Fibroblast of lung (primary cell): ENCODE measurements at regions not wholly inside any gene's neighbourhood (a gene's known extent, or its start where the extent isn't known, plus 50 kb on each side); places are given as distances from the start of the nearest gene placed in this dataset.

Source experiments
- DNase-seq, 2 donors: peaks; one replicate each; pipeline versions ENCODE4 v3.0.0 to v3.0.0-alpha.2; 2010; ENCODE audit warnings: low read depth in 2 of 2
- H2AFZ ChIP-seq: 2 replicates; pipeline ENCODE4 v1.5.1; 2012; ENCODE audit warnings: low read length, control low read depth, inconsistent platforms
- H3K27ac ChIP-seq: 2 replicates; pipeline ENCODE4 v1.5.1; 2011; ENCODE audit warnings: low read length, control low read depth; ENCODE audit not compliant: insufficient read depth
- H3K27me3 ChIP-seq: 2 replicates; pipeline ENCODE4 v1.5.1; 2011; ENCODE audit warnings: mild to moderate bottlenecking, low read length; ENCODE audit not compliant: control insufficient read depth, insufficient read depth
- H3K36me3 ChIP-seq: 2 replicates; pipeline ENCODE4 v1.5.1; 2011; ENCODE audit warnings: low read length; ENCODE audit not compliant: control insufficient read depth, insufficient read depth
- H3K4me1 ChIP-seq: 2 replicates; pipeline ENCODE4 v1.5.1; 2011; ENCODE audit warnings: low read length; ENCODE audit not compliant: control insufficient read depth, insufficient read depth; ENCODE audit errors: extremely low read depth
- H3K4me2 ChIP-seq: 2 replicates; pipeline ENCODE4 v1.5.1; 2011; ENCODE audit warnings: low read length, control low read depth; ENCODE audit not compliant: insufficient read depth; ENCODE audit errors: extremely low read depth
- H3K4me3 ChIP-seq, 4 experiments: fragments of 200-600 bp in 1 of 4; sonication (generic) in 1 of 4; replicated peaks in 1 of 4; 2 replicates each; pipeline ENCODE4 v1.5.1; 2011 to 2016; ENCODE audit warnings: low read length in 4 of 4, low read depth in 3 of 4, mild to moderate bottlenecking in 3 of 4, control low read depth in 2 of 4, inconsistent platforms in 1 of 4, mixed read lengths in 1 of 4; ENCODE audit not compliant: insufficient read depth in 1 of 4; ENCODE audit errors: control extremely low read depth in 1 of 4
- H3K79me2 ChIP-seq: 2 replicates; pipeline ENCODE4 v1.5.1; 2012; ENCODE audit warnings: mild to moderate bottlenecking, low read length, inconsistent platforms; ENCODE audit not compliant: control insufficient read depth, insufficient read depth
- H3K9ac ChIP-seq: 2 replicates; pipeline ENCODE4 v1.5.1; 2011; ENCODE audit warnings: mild to moderate bottlenecking, low read length, control low read depth; ENCODE audit not compliant: insufficient read depth
- H3K9me3 ChIP-seq: 2 replicates; pipeline ENCODE4 v1.5.1; 2012; ENCODE audit warnings: low read depth, low read length; ENCODE audit not compliant: control insufficient read depth, insufficient read depth
- H4K20me1 ChIP-seq: 2 replicates; pipeline ENCODE4 v1.5.1; 2011; ENCODE audit warnings: low read length; ENCODE audit not compliant: control insufficient read depth, insufficient read depth; ENCODE audit errors: extremely low read depth
- EZH2 ChIP-seq: IDR thresholded peaks from 2 replicates; pipeline ENCODE4 v1.5.1; 2012; ENCODE audit warnings: low read length, control low read depth, mild to moderate bottlenecking; ENCODE audit errors: missing control alignments
- TF ChIP-seq, protein P1 (sequence below), 2 donors: IDR thresholded peaks in 1 of 2; conservative IDR thresholded peaks in 1 of 2; 1 replicate in 1 of 2; 2 replicates in 1 of 2; pipeline ENCODE4 v1.5.1; 2011 to 2012; ENCODE audit warnings: low read length in 2 of 2, control low read depth in 1 of 2, inconsistent platforms in 1 of 2, low read depth in 1 of 2, mild to moderate bottlenecking in 1 of 2

DNA sequence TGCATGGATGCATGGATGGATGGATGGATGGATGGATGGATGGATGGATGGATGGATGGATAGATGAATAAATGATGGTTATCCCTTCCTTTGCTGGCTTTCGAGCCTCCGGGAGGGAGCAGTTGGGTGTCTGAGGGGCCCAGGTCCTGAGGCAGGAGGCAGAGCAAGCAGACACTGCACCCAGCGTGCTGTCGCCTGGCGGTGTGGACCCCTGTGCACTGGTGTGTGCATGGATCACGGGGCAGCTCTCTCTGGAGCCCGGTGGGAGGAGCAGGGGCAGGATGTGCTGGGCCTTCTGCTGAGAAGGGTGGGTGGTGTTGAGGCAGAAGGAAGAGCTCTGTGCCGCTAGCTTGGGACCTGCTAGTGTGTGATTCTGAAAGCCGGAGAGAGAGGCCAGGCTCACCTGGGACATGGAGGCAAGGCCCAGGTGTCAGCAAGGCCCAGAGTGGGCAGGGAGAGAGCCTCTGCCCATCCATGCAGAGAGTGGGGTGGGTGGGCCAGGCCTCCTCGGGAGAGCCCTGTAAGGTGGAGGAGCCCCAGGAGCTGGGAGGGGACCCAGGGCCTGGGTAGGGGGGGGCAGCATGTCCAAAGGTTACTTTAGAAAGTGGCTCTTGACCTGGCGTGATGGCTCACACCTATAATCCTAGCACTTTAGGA, 254.4 kb downstream of the BRD1 start:
- no peaks in the 10 kb centered on the region for H3K36me3 ChIP-seq
- H3K27ac ChIP-seq = no peak overlapping the region
- no peaks in the 10 kb centered on the region for H3K27me3 ChIP-seq
- no peak for DNase-seq
- H3K79me2 ChIP-seq = no peaks in the 10 kb centered on the region
- no peaks in the 10 kb centered on the region for H3K4me1 ChIP-seq
- no peaks in the 10 kb centered on the region for H3K9me3 ChIP-seq
- TF ChIP-seq, protein P1, sequence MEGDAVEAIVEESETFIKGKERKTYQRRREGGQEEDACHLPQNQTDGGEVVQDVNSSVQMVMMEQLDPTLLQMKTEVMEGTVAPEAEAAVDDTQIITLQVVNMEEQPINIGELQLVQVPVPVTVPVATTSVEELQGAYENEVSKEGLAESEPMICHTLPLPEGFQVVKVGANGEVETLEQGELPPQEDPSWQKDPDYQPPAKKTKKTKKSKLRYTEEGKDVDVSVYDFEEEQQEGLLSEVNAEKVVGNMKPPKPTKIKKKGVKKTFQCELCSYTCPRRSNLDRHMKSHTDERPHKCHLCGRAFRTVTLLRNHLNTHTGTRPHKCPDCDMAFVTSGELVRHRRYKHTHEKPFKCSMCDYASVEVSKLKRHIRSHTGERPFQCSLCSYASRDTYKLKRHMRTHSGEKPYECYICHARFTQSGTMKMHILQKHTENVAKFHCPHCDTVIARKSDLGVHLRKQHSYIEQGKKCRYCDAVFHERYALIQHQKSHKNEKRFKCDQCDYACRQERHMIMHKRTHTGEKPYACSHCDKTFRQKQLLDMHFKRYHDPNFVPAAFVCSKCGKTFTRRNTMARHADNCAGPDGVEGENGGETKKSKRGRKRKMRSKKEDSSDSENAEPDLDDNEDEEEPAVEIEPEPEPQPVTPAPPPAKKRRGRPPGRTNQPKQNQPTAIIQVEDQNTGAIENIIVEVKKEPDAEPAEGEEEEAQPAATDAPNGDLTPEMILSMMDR (conservative IDR thresholded peaks at IDR 0.05 in 1 of 2, IDR thresholded peaks at IDR 0.05 in 1 of 2; ENCODE audit: low read depth in 1 of 2, low read length in 2 of 2) = no peak
- no peak for TF ChIP-seq EZH2
- no peak overlapping the region for H2AFZ ChIP-seq
- H3K9ac ChIP-seq = no peak overlapping the region
- no peak overlapping the region for H3K4me3 ChIP-seq
- H3K4me2 ChIP-seq = no peak overlapping the region
- H4K20me1 ChIP-seq = no peaks in the 10 kb centered on the region

DNA sequence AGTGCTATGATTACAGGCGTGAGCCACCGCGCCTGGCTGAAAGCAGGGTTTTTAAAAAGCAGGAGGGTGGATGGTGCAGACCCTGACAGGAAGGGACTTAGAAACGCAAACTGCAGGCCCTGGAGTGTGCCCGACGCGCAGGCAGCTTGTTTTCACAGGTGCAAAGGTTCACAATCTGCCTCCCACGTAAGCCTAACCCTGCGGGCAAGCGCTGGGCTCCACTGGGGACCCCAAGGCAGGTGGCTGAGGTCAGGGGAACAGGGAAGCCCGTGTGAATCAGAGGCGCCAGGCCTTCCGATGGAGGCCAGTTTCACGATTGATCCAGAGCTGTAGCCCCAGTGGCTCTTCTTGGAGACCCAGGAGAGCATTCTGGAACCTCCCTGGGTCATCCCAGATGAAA, 256.3 kb downstream of the BRD1 start:
- H3K4me3 ChIP-seq = no peak overlapping the region
- H3K4me2 ChIP-seq = no peak overlapping the region
- H3K9me3 ChIP-seq = no peaks in the 10 kb centered on the region
- no peaks in the 10 kb centered on the region for H3K79me2 ChIP-seq
- TF ChIP-seq EZH2 = no peak
- TF ChIP-seq, protein P1 (conservative IDR thresholded peaks at IDR 0.05 in 1 of 2, IDR thresholded peaks at IDR 0.05 in 1 of 2; ENCODE audit: low read depth in 1 of 2, low read length in 2 of 2) = no peak
- no peak for DNase-seq
- H3K9ac ChIP-seq = no peak overlapping the region
- H3K36me3 ChIP-seq = no peaks in the 10 kb centered on the region
- H2AFZ ChIP-seq = no peak overlapping the region
- H3K27ac ChIP-seq = no peak overlapping the region
- no peaks in the 10 kb centered on the region for H3K27me3 ChIP-seq
- no peaks in the 10 kb centered on the region for H4K20me1 ChIP-seq
- no peaks in the 10 kb centered on the region for H3K4me1 ChIP-seq

DNA sequence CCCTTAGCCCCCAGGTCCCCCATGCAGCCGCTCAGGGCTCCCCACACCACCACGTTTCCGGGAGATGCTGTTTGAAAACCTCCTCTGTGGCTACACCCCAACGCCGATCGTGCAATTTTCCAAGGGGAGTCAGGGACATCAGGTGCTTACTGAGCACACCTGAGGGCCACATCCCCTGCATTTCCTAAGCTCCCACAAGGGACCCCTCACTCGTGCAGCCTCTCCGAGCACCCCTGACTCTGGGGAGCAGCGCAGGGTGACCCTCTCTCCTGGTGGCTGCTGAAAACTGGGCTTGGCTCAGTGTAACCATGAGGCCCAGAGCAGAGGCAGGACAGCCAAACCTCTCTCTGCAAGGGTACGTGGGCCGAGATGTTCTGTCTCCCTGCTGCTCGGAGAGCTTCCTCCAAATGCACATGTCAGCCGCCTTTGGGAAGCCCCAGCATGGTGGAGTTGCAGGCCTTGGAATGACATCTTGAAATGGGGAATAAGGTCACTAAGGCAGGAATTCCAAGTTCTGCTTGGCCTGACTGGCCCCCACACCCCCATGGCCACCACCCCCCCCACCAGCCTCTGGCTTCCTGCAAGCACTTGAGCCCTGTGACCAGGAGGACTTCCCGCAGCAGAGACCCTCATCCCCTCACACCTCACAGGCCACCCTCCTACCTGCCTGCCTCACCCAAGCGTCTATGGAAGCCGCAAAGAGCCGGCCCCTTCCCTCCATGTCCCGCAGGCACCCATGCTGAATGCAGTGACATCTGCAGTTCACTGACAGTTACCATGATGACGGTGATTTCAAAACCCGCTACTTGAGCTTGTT, 257.4 kb downstream of the BRD1 start:
- Histone ChIP-seq H3K27ac (no peak overlapping the region), H3K4me3 (no peak overlapping the region), H3K4me2 (no peak overlapping the region), H2AFZ (no peak overlapping the region), H3K27me3 (no peaks in the 10 kb centered on the region), H3K9ac (no peak overlapping the region), H3K36me3 (no peaks in the 10 kb centered on the region), H3K79me2 (no peaks in the 10 kb centered on the region), H3K9me3 (no peaks in the 10 kb centered on the region), H3K4me1 (no peaks in the 10 kb centered on the region), H4K20me1 (no peaks in the 10 kb centered on the region)
- TF ChIP-seq EZH2 = no peak
- TF ChIP-seq, protein P1 (conservative IDR thresholded peaks at IDR 0.05 in 1 of 2, IDR thresholded peaks at IDR 0.05 in 1 of 2; ENCODE audit: low read depth in 1 of 2, low read length in 2 of 2) = no peak
- DNase-seq = no peak
